Endothelial cell of umbilical vein (primary cell): ENCODE measurements at regions not wholly inside any gene's neighbourhood (a gene's known extent, or its start where the extent isn't known, plus 50 kb on each side); places are given as distances from the start of the nearest gene placed in this dataset.

ENCODE experiments used
- BruUV-seq: library from RNA; stranded (reverse); fragments of 400-500 nt; replicated peaks from 2 replicates; lab custom pipeline; 2021; lab: Mats Ljungman, UMichigan
- CTCF ChIA-PET: fragments of 300-600, 350-600 bp; sonication (Branson Sonifier 250); formaldehyde crosslinking; loops from one replicate; lab custom pipeline; 2021; ENCODE audit warnings: antibody characterized with exemption, inconsistent platforms; lab: Charles Lee
- POLR2A ChIA-PET: fragments of 300-600, 350-600 bp; sonication (Branson Sonifier 250); formaldehyde crosslinking; loops from one replicate; lab custom pipeline; 2021; ENCODE audit warnings: antibody characterized with exemption, inconsistent platforms; lab: Charles Lee
- DNase-seq: peaks from one replicate; pipeline ENCODE4 v3.0.0-alpha.2; 2011; ENCODE audit warnings: low read depth, low spot score
- FAIRE-seq: peaks from 2 replicates; lab custom pipeline; 2011; peaks lifted over from hg19 to GRCh38; lab: Jason Lieb, UNC
- H2AFZ ChIP-seq: 2 replicates; pipeline ENCODE4 v1.6.0; 2012; ENCODE audit warnings: low read depth, low read length, control low read depth, inconsistent platforms
- H3K27ac ChIP-seq: 2 replicates; pipeline ENCODE4 v1.5.1; 2011; ENCODE audit warnings: low read depth, mild to moderate bottlenecking, control low read depth, low read length, moderate library complexity; ENCODE audit not compliant: insufficient read depth
- H3K27me3 ChIP-seq, 2 experiments: 2 replicates each; pipeline versions ENCODE4 v1.6.0 to v1.6.1; 2011; ENCODE audit warnings: low read length in 2 of 2, mixed read lengths in 1 of 2; ENCODE audit not compliant: control insufficient read depth in 2 of 2, insufficient read depth in 2 of 2
- H3K36me3 ChIP-seq, 2 experiments: 2 replicates in 1 of 2; 3 replicates in 1 of 2; pipeline ENCODE4 v1.5.1; 2011; ENCODE audit warnings: low read length in 2 of 2, mild to moderate bottlenecking in 1 of 2, moderate library complexity in 1 of 2; ENCODE audit not compliant: control insufficient read depth in 2 of 2, insufficient read depth in 2 of 2; ENCODE audit errors: extremely low read depth in 1 of 2
- H3K4me1 ChIP-seq: 3 replicates; pipeline ENCODE4 v1.5.1; 2011; ENCODE audit warnings: mild to moderate bottlenecking, low read length; ENCODE audit not compliant: control insufficient read depth, insufficient read depth; ENCODE audit errors: extremely low read depth
- H3K4me2 ChIP-seq: 2 replicates; pipeline ENCODE4 v1.6.1; 2011; ENCODE audit warnings: low read length, control low read depth, mixed read lengths; ENCODE audit not compliant: insufficient read depth
- H3K4me3 ChIP-seq, 3 experiments: fragments of 200-600 bp in 1 of 3; sonication (generic), shearing (Covaris generic) in 1 of 3; replicated peaks in 1 of 3; 2 replicates each; pipeline ENCODE4 v1.5.1; 2011 to 2016; ENCODE audit warnings: control low read depth in 3 of 3, low read length in 3 of 3, mild to moderate bottlenecking in 2 of 3, inconsistent platforms in 1 of 3, low read depth in 1 of 3, moderate library complexity in 1 of 3; ENCODE audit not compliant: insufficient read depth in 1 of 3
- H3K79me2 ChIP-seq: 2 replicates; pipeline ENCODE4 v1.6.0; 2012; ENCODE audit warnings: low read length, inconsistent platforms; ENCODE audit not compliant: control insufficient read depth, insufficient read depth
- H3K9ac ChIP-seq: replicated peaks from 2 replicates; pipeline ENCODE3; 2011; ENCODE audit warnings: low read length, control low read depth; ENCODE audit not compliant: insufficient read depth; ENCODE audit errors: extremely low read depth
- H3K9me1 ChIP-seq: replicated peaks from 3 replicates; pipeline ENCODE4 v1.6.0; 2011; ENCODE audit warnings: mild to moderate bottlenecking, low read length; ENCODE audit not compliant: control insufficient read depth, insufficient read depth; ENCODE audit errors: extremely low read depth
- H3K9me3 ChIP-seq: replicated peaks from 2 replicates; pipeline ENCODE4 v1.5.1; 2012; ENCODE audit warnings: low read length, inconsistent platforms; ENCODE audit not compliant: control insufficient read depth, insufficient read depth
- H4K20me1 ChIP-seq: replicated peaks from 2 replicates; pipeline ENCODE3; 2011; ENCODE audit warnings: mild to moderate bottlenecking, low read length; ENCODE audit not compliant: control insufficient read depth, insufficient read depth; ENCODE audit errors: extremely low read depth
- FOS ChIP-seq: IDR thresholded peaks from 2 replicates; pipeline ENCODE4 v1.6.1; 2011; ENCODE audit warnings: mild to moderate bottlenecking, low read length, moderate library complexity, borderline replicate concordance; ENCODE audit not compliant: insufficient read depth
- MYC ChIP-seq: IDR thresholded peaks from one replicate; pipeline ENCODE4 v1.6.1; 2011; ENCODE audit warnings: mild to moderate bottlenecking, low read depth, low read length
- POLR2A ChIP-seq: IDR thresholded peaks from 2 replicates; pipeline ENCODE4 v1.6.1; 2012; ENCODE audit warnings: low read depth, mild to moderate bottlenecking, control low read depth, low read length
- dilution Hi-C: fragments of 300-500 bp; cut with MboI; formaldehyde crosslinking; loops from one replicate; pipeline ENCODE4 v1.15.0; 2019; ENCODE audit warnings: low sequenced_read_pairs; ENCODE audit not compliant: extremely low pct_ligation_motif_present
- intact Hi-C: fragments of 100-400 bp; cut with micrococcal nuclease; formaldehyde crosslinking; loops from one replicate; pipeline ENCODE4 v1.10.0; 2022

- DNase-seq (no peak), FAIRE-seq (no peak)
- Histone ChIP-seq H3K27ac (no peak overlapping the region), H3K4me3 (no peak overlapping the region), H4K20me1 (no peaks in the 10 kb centered on the region), H2AFZ (no peak overlapping the region), H3K79me2 (no peaks in the 10 kb centered on the region), H3K9me1 (no peaks in the 10 kb centered on the region), H3K4me2 (no peak overlapping the region), H3K36me3 (no peaks in the 10 kb centered on the region), H3K27me3 (no peaks in the 10 kb centered on the region), H3K4me1 (no peaks in the 10 kb centered on the region), H3K9ac (no peak overlapping the region), H3K9me3 (no peaks in the 10 kb centered on the region)
- ChIA-PET CTCF (no interaction called here), POLR2A (no interaction called here)
- no TSS peak for BruUV-seq
- dilution Hi-C loops, result no loop called here
- intact Hi-C loops, result loop anchor here (10.0 kb wide), 1 partner anchor 235 kb away; no protein-coding TSS in a partner anchor
- TF ChIP-seq MYC (no peak), FOS (no peak)
Observed at GRCh38 chr13:74280093-74280794, 146.0 kb upstream of the KLF12 start.

- Histone ChIP-seq H3K4me3 (no peak overlapping the region), H3K9me3 (no peaks in the 10 kb centered on the region), H3K9me1 (no peaks in the 10 kb centered on the region), H3K36me3 (no peaks in the 10 kb centered on the region), H4K20me1 (no peaks in the 10 kb centered on the region), H3K27me3 (no peaks in the 10 kb centered on the region), H3K27ac (no peak overlapping the region), H3K9ac (no peak overlapping the region), H3K79me2 (no peaks in the 10 kb centered on the region), H3K4me2 (no peak overlapping the region), H3K4me1 (no peaks in the 10 kb centered on the region), H2AFZ (no peak overlapping the region)
- dilution Hi-C loops (no loop called here), intact Hi-C loops (no loop called here)
- ChIA-PET CTCF (interaction anchor here (1.6 kb wide), 1 partner anchor 8 kb away, joined by 7 read pairs; no protein-coding TSS in a partner anchor), POLR2A (no interaction called here)
- no TSS peak for BruUV-seq
- TF ChIP-seq FOS (no peak), MYC (no peak), POLR2A (no peak)
- no peak for FAIRE-seq
- DNase-seq, result no peak
Observed at GRCh38 chr13:74278901-74279300, 144.7 kb upstream of the KLF12 start.
